SK-N-SH (cell line): ENCODE measurements at regions not wholly inside any gene's neighbourhood (a gene's known extent, or its start where the extent isn't known, plus 50 kb on each side); places are given as distances from the start of the nearest gene placed in this dataset.

Experiments used
- CTCF ChIA-PET: fragments of 300-600, 350-600 bp; formaldehyde crosslinking; extraction: SDS; loops from one replicate; lab custom pipeline; 2021; lab: Yijun Ruan, JAX
- POLR2A ChIA-PET: fragments of 350-600 bp; sonication (Branson Sonifier 250); formaldehyde crosslinking; extraction: SDS; loops from one replicate; lab custom pipeline; 2020; ENCODE audit warnings: antibody characterized with exemption, inconsistent platforms; lab: Yijun Ruan, JAX
- DNase-seq: peaks from one replicate; pipeline ENCODE4 v3.0.0; 2012
- H2AFZ ChIP-seq: fragments of 200-600 bp; sonication (generic); 2 replicates; pipeline ENCODE4 v1.8.1; 2016; ENCODE audit warnings: antibody characterized with exemption, mild to moderate bottlenecking, low read depth
- H3F3A ChIP-seq: fragments of 200-600 bp; sonication (generic); replicated peaks from 2 replicates; pipeline ENCODE3; 2016; ENCODE audit warnings: antibody characterized with exemption, mild to moderate bottlenecking; ENCODE audit not compliant: insufficient read depth
- H3K27ac ChIP-seq, 2 experiments: fragments of 200-500 bp in 1 of 2; fragments of 200-600 bp in 1 of 2; sonication (Bioruptor generic) in 1 of 2; sonication (generic), shearing (Covaris generic) in 1 of 2; 2 replicates each; pipeline versions ENCODE4 v1.5.1 to v1.6.1; 2014 to 2016; ENCODE audit warnings: low read depth in 2 of 2, inconsistent platforms in 1 of 2, low read length in 1 of 2, mild to moderate bottlenecking in 1 of 2, mixed read lengths in 1 of 2
- H3K27me3 ChIP-seq: fragments of 200-600 bp; sonication (generic), shearing (Covaris generic); 2 replicates; pipeline ENCODE4 v1.6.1; 2016; ENCODE audit warnings: mixed run types; ENCODE audit not compliant: insufficient read depth
- H3K36me3 ChIP-seq, 2 experiments: fragments of 200-500 bp in 1 of 2; fragments of 200-600 bp in 1 of 2; sonication (Bioruptor generic) in 1 of 2; sonication (generic) in 1 of 2; replicated peaks in 1 of 2; 2 replicates each; pipeline versions ENCODE3 to v1.5.1; 2014 to 2016; ENCODE audit warnings: low read length in 1 of 2, mild to moderate bottlenecking in 1 of 2; ENCODE audit not compliant: insufficient read depth in 2 of 2, control insufficient read depth in 1 of 2
- H3K4me1 ChIP-seq, 2 experiments: fragments of 200-500 bp in 1 of 2; fragments of 200-600 bp in 1 of 2; sonication (Bioruptor generic) in 1 of 2; sonication (generic), shearing (Covaris generic) in 1 of 2; 2 replicates each; pipeline versions ENCODE4 v1.5.1 to v1.6.1; 2014 to 2016; ENCODE audit warnings: low read depth in 1 of 2, low read length in 1 of 2, mixed run types in 1 of 2; ENCODE audit not compliant: insufficient read depth in 2 of 2, control insufficient read depth in 1 of 2
- H3K4me2 ChIP-seq: fragments of 200-600 bp; sonication (generic), shearing (Covaris generic); 2 replicates; pipeline ENCODE4 v1.6.1; 2017; ENCODE audit warnings: mixed run types
- H3K4me3 ChIP-seq, 2 experiments: fragments of 200-500 bp in 1 of 2; fragments of 200-600 bp in 1 of 2; sonication (Bioruptor generic) in 1 of 2; sonication (generic), shearing (Covaris generic) in 1 of 2; 2 replicates each; pipeline versions ENCODE4 v1.5.1 to v1.8.1; 2014 to 2016; ENCODE audit warnings: low read depth in 2 of 2, inconsistent platforms in 1 of 2, low read length in 1 of 2, mild to moderate bottlenecking in 1 of 2, mixed read lengths in 1 of 2, moderate library complexity in 1 of 2
- H3K79me2 ChIP-seq: fragments of 200-600 bp; sonication (generic); 2 replicates; pipeline ENCODE4 v1.8.1; 2017; ENCODE audit warnings: mild to moderate bottlenecking; ENCODE audit not compliant: insufficient read depth
- H3K9ac ChIP-seq: fragments of 200-600 bp; sonication (generic); 2 replicates; pipeline ENCODE4 v1.6.1; 2017; ENCODE audit warnings: mixed run types
- H3K9me2 ChIP-seq: fragments of 200-600 bp; sonication (generic); 2 replicates; pipeline ENCODE4 v1.6.1; 2017; ENCODE audit warnings: mixed run types
- H3K9me3 ChIP-seq: fragments of 200-600 bp; sonication (generic); 2 replicates; pipeline ENCODE4 v1.6.1; 2017; ENCODE audit warnings: mixed run types, mild to moderate bottlenecking, moderate library complexity
- H4K20me1 ChIP-seq: fragments of 200-600 bp; sonication (generic); 2 replicates; pipeline ENCODE4 v1.6.1; 2017; ENCODE audit warnings: mild to moderate bottlenecking, mixed run types; ENCODE audit not compliant: insufficient read depth
- FOXJ3 ChIP-seq: sonication (generic); formaldehyde crosslinking; IDR thresholded peaks from 2 replicates; pipeline ENCODE4 v1.5.1; 2020; ENCODE audit warnings: mild to moderate bottlenecking, missing genetic modification reagents
- GABPA ChIP-seq: IDR thresholded peaks from 2 replicates; pipeline ENCODE4 v1.4.0; 2012; ENCODE audit warnings: low read depth, mild to moderate bottlenecking
- MEF2A ChIP-seq: IDR thresholded peaks from 2 replicates; pipeline ENCODE4 v1.4.0; 2012; ENCODE audit warnings: low read depth, borderline replicate concordance
- NFIC ChIP-seq: IDR thresholded peaks from 2 replicates; pipeline ENCODE4 v1.4.0; 2012; ENCODE audit warnings: borderline replicate concordance
- NRF1 ChIP-seq: IDR thresholded peaks from 2 replicates; pipeline ENCODE4 v1.6.1; 2012; ENCODE audit warnings: low read depth, mild to moderate bottlenecking, low read length
- POLR2AphosphoS5 ChIP-seq: IDR thresholded peaks from 2 replicates; pipeline ENCODE4 v1.6.1; 2012; ENCODE audit warnings: low read depth, low read length
- RAD21 ChIP-seq: IDR thresholded peaks from 2 replicates; pipeline ENCODE4 v1.6.1; 2012; ENCODE audit warnings: mild to moderate bottlenecking, low read length
- RFX5 ChIP-seq: IDR thresholded peaks from 2 replicates; pipeline ENCODE4 v1.6.1; 2012; ENCODE audit warnings: mild to moderate bottlenecking, improper control_type of control experiment, low read length
- SIN3A ChIP-seq: IDR thresholded peaks from 2 replicates; pipeline ENCODE4 v1.6.1; 2012; ENCODE audit warnings: low read depth, mild to moderate bottlenecking, low read length, moderate library complexity, borderline replicate concordance
- TAF1 ChIP-seq: IDR thresholded peaks from 2 replicates; pipeline ENCODE4 v1.6.1; 2012; ENCODE audit warnings: low read depth, mild to moderate bottlenecking, low read length, moderate library complexity, borderline replicate concordance
- TEAD4 ChIP-seq: IDR thresholded peaks from 2 replicates; pipeline ENCODE4 v1.4.0; 2012; ENCODE audit warnings: mild to moderate bottlenecking, borderline replicate concordance; ENCODE audit not compliant: insufficient read depth
- USF1 ChIP-seq: IDR thresholded peaks from 2 replicates; pipeline ENCODE4 v1.4.0; 2012; ENCODE audit warnings: low read depth, borderline replicate concordance
- YY1 ChIP-seq: IDR thresholded peaks from 2 replicates; pipeline ENCODE4 v1.4.0; 2012; ENCODE audit warnings: low read depth, mild to moderate bottlenecking
- WGBS: methylation state at CpG from one replicate; pipeline ENCODE4 v1.1.6; 2017; ENCODE audit warnings: low lambda C conversion rate; 5-methylcytosine and 5-hydroxymethylcytosine counted together
- TF ChIP-seq, protein P1 (sequence below): IDR thresholded peaks from 2 replicates; pipeline ENCODE4 v1.4.0; 2012; ENCODE audit warnings: low read depth, borderline replicate concordance
- TF ChIP-seq, protein P2 (sequence below): fragments of 200-600 bp; sonication (generic); IDR thresholded peaks from 2 replicates; pipeline ENCODE4 v1.6.1; 2017; ENCODE audit warnings: antibody characterized with exemption, mild to moderate bottlenecking, moderate library complexity
- TF ChIP-seq, protein P3 (sequence below): IDR thresholded peaks from 2 replicates; pipeline ENCODE4 v1.4.0; 2012; ENCODE audit warnings: low read depth
- TF ChIP-seq, protein P4 (sequence below): IDR thresholded peaks from 2 replicates; pipeline ENCODE4 v1.6.1; 2012; ENCODE audit warnings: mild to moderate bottlenecking, low read depth, low read length, moderate library complexity

DNA sequence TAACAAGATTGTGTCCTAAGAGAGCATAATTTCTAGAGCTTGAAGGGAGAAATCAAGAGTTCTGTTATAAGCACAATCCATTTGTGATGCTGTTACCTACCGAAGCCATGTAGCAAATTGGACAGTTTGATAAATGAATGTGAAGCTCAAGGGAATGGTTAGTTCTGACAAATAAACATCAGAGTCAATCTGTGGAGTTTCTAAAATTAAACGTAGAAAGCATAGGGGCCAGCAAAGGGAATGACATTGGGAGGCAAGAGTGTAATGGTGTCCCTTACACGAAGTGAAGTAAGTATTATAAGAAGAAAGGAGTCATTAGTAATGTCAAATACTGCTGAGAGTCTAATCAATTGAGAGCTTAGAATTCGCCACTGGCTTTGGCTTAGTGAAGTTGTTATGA lies 200.2 kb upstream of the SLITRK1 start:
- Histone ChIP-seq H3K4me1 (no peaks in the 10 kb centered on the region), H3K27ac (no peak overlapping the region), H2AFZ (no peak overlapping the region), H3K79me2 (no peaks in the 10 kb centered on the region), H3K9me2 (no peaks in the 10 kb centered on the region), H3K36me3 (no peaks in the 10 kb centered on the region), H4K20me1 (no peaks in the 10 kb centered on the region), H3K4me2 (no peak overlapping the region), H3K9ac (no peak overlapping the region), H3K4me3 (no peak overlapping the region), H3K9me3 (no peaks in the 10 kb centered on the region), H3K27me3 (no peaks in the 10 kb centered on the region), H3F3A (no peaks in the 10 kb centered on the region)
- TF ChIP-seq, protein P1, sequence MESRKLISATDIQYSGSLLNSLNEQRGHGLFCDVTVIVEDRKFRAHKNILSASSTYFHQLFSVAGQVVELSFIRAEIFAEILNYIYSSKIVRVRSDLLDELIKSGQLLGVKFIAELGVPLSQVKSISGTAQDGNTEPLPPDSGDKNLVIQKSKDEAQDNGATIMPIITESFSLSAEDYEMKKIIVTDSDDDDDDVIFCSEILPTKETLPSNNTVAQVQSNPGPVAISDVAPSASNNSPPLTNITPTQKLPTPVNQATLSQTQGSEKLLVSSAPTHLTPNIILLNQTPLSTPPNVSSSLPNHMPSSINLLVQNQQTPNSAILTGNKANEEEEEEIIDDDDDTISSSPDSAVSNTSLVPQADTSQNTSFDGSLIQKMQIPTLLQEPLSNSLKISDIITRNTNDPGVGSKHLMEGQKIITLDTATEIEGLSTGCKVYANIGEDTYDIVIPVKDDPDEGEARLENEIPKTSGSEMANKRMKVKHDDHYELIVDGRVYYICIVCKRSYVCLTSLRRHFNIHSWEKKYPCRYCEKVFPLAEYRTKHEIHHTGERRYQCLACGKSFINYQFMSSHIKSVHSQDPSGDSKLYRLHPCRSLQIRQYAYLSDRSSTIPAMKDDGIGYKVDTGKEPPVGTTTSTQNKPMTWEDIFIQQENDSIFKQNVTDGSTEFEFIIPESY, result no peak
- TF ChIP-seq USF1 (no peak), POLR2AphosphoS5 (no peak), NFIC (no peak), FOXJ3 (CRISPR knock-in tag) (no peak), NRF1 (no peak), RAD21 (no peak), SIN3A (no peak), MEF2A (no peak), YY1 (no peak), TEAD4 (no peak), RFX5 (no peak), GABPA (no peak), TAF1 (no peak)
- TF ChIP-seq, protein P2, sequence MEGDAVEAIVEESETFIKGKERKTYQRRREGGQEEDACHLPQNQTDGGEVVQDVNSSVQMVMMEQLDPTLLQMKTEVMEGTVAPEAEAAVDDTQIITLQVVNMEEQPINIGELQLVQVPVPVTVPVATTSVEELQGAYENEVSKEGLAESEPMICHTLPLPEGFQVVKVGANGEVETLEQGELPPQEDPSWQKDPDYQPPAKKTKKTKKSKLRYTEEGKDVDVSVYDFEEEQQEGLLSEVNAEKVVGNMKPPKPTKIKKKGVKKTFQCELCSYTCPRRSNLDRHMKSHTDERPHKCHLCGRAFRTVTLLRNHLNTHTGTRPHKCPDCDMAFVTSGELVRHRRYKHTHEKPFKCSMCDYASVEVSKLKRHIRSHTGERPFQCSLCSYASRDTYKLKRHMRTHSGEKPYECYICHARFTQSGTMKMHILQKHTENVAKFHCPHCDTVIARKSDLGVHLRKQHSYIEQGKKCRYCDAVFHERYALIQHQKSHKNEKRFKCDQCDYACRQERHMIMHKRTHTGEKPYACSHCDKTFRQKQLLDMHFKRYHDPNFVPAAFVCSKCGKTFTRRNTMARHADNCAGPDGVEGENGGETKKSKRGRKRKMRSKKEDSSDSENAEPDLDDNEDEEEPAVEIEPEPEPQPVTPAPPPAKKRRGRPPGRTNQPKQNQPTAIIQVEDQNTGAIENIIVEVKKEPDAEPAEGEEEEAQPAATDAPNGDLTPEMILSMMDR, result no peak
- TF ChIP-seq, protein P3, sequence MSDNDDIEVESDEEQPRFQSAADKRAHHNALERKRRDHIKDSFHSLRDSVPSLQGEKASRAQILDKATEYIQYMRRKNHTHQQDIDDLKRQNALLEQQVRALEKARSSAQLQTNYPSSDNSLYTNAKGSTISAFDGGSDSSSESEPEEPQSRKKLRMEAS, result no peak
- TF ChIP-seq, protein P4, sequence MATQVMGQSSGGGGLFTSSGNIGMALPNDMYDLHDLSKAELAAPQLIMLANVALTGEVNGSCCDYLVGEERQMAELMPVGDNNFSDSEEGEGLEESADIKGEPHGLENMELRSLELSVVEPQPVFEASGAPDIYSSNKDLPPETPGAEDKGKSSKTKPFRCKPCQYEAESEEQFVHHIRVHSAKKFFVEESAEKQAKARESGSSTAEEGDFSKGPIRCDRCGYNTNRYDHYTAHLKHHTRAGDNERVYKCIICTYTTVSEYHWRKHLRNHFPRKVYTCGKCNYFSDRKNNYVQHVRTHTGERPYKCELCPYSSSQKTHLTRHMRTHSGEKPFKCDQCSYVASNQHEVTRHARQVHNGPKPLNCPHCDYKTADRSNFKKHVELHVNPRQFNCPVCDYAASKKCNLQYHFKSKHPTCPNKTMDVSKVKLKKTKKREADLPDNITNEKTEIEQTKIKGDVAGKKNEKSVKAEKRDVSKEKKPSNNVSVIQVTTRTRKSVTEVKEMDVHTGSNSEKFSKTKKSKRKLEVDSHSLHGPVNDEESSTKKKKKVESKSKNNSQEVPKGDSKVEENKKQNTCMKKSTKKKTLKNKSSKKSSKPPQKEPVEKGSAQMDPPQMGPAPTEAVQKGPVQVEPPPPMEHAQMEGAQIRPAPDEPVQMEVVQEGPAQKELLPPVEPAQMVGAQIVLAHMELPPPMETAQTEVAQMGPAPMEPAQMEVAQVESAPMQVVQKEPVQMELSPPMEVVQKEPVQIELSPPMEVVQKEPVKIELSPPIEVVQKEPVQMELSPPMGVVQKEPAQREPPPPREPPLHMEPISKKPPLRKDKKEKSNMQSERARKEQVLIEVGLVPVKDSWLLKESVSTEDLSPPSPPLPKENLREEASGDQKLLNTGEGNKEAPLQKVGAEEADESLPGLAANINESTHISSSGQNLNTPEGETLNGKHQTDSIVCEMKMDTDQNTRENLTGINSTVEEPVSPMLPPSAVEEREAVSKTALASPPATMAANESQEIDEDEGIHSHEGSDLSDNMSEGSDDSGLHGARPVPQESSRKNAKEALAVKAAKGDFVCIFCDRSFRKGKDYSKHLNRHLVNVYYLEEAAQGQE, result no peak
- CTCF ChIA-PET, result no interaction called here
- WGBS, result 6% methylated on average over 4 of the region's 4 CpGs
- POLR2A ChIA-PET, result no interaction called here
- no peak for DNase-seq
